HepG2 (cell line): ENCODE measurements at regions not wholly inside any gene's neighbourhood (a gene's known extent, or its start where the extent isn't known, plus 50 kb on each side); places are given as distances from the start of the nearest gene placed in this dataset.

ENCODE experiments used
- ATAC-seq: fragments of 200-7000 bp; cut with Tn5 transposase; 3 replicates; pipeline ENCODE4 v1.9.1; 2020; ENCODE audit warnings: mild to moderate bottlenecking, moderate library complexity
- BruUV-seq: library from RNA; stranded (reverse); fragments of 400-500 nt; replicated peaks from 2 replicates; lab custom pipeline; 2021; lab: Mats Ljungman, UMichigan
- CTCF ChIA-PET: fragments of 300-600 bp; formaldehyde crosslinking; extraction: SDS; loops from one replicate; lab custom pipeline; 2021; ENCODE audit warnings: low total read pairs, inconsistent platforms, low intra/inter-chr PET ratio; lab: Yijun Ruan, JAX
- POLR2A ChIA-PET: fragments of 350-600 bp; sonication (Branson Sonifier 250); formaldehyde crosslinking; loops from one replicate; lab custom pipeline; 2020; ENCODE audit warnings: antibody characterized with exemption, inconsistent platforms; lab: Yijun Ruan, JAX
- DNase-seq: peaks from one replicate; pipeline ENCODE4 v3.0.0-alpha.2; 2015; ENCODE audit warnings: low spot score
- FAIRE-seq: peaks from 3 replicates; lab custom pipeline; 2011; peaks lifted over from hg19 to GRCh38; lab: Jason Lieb, UNC
- H2AFZ ChIP-seq: one replicate; pipeline ENCODE4 v1.6.1; 2011; ENCODE audit warnings: low read length, inconsistent platforms
- H3K27ac ChIP-seq: fragments of 300-600 bp; 3 replicates; pipeline ENCODE4 v1.8.0; 2011; ENCODE audit warnings: mixed run types, mild to moderate bottlenecking, mixed read lengths, low read length, inconsistent platforms; ENCODE audit not compliant: insufficient read depth; ENCODE audit errors: extremely low read length
- H3K27me3 ChIP-seq, 2 experiments: fragments of 200-600 bp in 1 of 2; 2 replicates in 1 of 2; 3 replicates in 1 of 2; pipeline versions ENCODE4 v1.6.0 to v1.8.0; 2011; ENCODE audit warnings: low read length in 2 of 2, mild to moderate bottlenecking in 2 of 2, moderate library complexity in 2 of 2, inconsistent platforms in 1 of 2; ENCODE audit not compliant: insufficient read depth in 2 of 2, control insufficient read depth in 1 of 2
- H3K36me3 ChIP-seq, 2 experiments: fragments of 200-600 bp in 1 of 2; replicated peaks in 1 of 2; 2 replicates in 1 of 2; 3 replicates in 1 of 2; pipeline versions ENCODE4 v1.5.1 to v1.8.0; 2011; ENCODE audit warnings: low read length in 2 of 2, inconsistent platforms in 1 of 2; ENCODE audit not compliant: insufficient read depth in 2 of 2, control insufficient read depth in 1 of 2
- H3K4me1 ChIP-seq: 2 replicates; pipeline ENCODE4 v1.5.1; 2012; ENCODE audit warnings: low read length, inconsistent platforms; ENCODE audit not compliant: insufficient read depth
- H3K4me2 ChIP-seq: 2 replicates; pipeline ENCODE4 v1.6.0; 2011; ENCODE audit warnings: low read depth, low read length, inconsistent platforms
- H3K4me3 ChIP-seq, 3 experiments: fragments of 200-600 bp in 1 of 3; sonication (generic), shearing (Covaris generic) in 1 of 3; replicated peaks in 1 of 3; 2 replicates each; pipeline ENCODE4 v1.5.1; 2011 to 2016; ENCODE audit warnings: low read length in 3 of 3, inconsistent platforms in 2 of 3, low read depth in 2 of 3, mild to moderate bottlenecking in 2 of 3, control low read depth in 1 of 3, mixed read lengths in 1 of 3; ENCODE audit not compliant: insufficient read depth in 1 of 3
- H3K79me2 ChIP-seq: one replicate; pipeline ENCODE4 v1.6.1; 2011; ENCODE audit warnings: low read length, inconsistent platforms; ENCODE audit not compliant: insufficient read depth
- H3K9ac ChIP-seq: 2 replicates; pipeline ENCODE4 v1.6.0; 2011; ENCODE audit warnings: mild to moderate bottlenecking, low read depth, low read length, inconsistent platforms; ENCODE audit not compliant: insufficient read depth
- H3K9me3 ChIP-seq: 2 replicates; pipeline ENCODE4 v1.5.1; 2012; ENCODE audit warnings: mild to moderate bottlenecking, low read length
- H4K20me1 ChIP-seq: 2 replicates; pipeline ENCODE4 v1.6.0; 2011; ENCODE audit warnings: inconsistent platforms, mild to moderate bottlenecking, low read length, moderate library complexity; ENCODE audit not compliant: insufficient read depth
- BHLHE40 ChIP-seq: IDR thresholded peaks from 2 replicates; pipeline ENCODE4 v1.6.1; 2011; ENCODE audit warnings: low read length, improper control_type of control experiment
- CTCF ChIP-seq: sonication (generic); formaldehyde crosslinking; IDR thresholded peaks from 2 replicates; pipeline ENCODE4 v1.5.0; 2020; ENCODE audit warnings: mild to moderate bottlenecking, missing genetic modification reagents, moderate library complexity
- DZIP1 ChIP-seq: sonication (generic); formaldehyde crosslinking; IDR thresholded peaks from 2 replicates; pipeline ENCODE4 v1.5.0; 2020; ENCODE audit warnings: mild to moderate bottlenecking, missing genetic modification reagents
- KDM4B ChIP-seq: sonication (generic); formaldehyde crosslinking; IDR thresholded peaks from 2 replicates; pipeline ENCODE4 v1.4.0; 2020; ENCODE audit warnings: missing genetic modification reagents
- NR2C2 ChIP-seq: sonication (generic); formaldehyde crosslinking; IDR thresholded peaks from 2 replicates; pipeline ENCODE4 v1.4.0; 2020; ENCODE audit warnings: missing genetic modification reagents, mild to moderate bottlenecking, moderate library complexity, borderline replicate concordance
- PCBP2 ChIP-seq: fragments of 200-400 bp; formaldehyde crosslinking; optimal IDR thresholded peaks from 2 replicates; pipeline ENCODE3; 2018; ENCODE audit warnings: low read length, low read depth; ENCODE audit not compliant: poor library complexity, severe bottlenecking
- SNAPC2 ChIP-seq: sonication (generic); formaldehyde crosslinking; IDR thresholded peaks from 2 replicates; pipeline ENCODE4 v1.8.1; 2022; ENCODE audit warnings: mild to moderate bottlenecking, missing genetic modification reagents
- TMF1 ChIP-seq: sonication (generic); formaldehyde crosslinking; IDR thresholded peaks from 2 replicates; pipeline ENCODE4 v1.8.1; 2022; ENCODE audit warnings: low read depth, missing genetic modification reagents
- ZBTB38 ChIP-seq: sonication (generic); formaldehyde crosslinking; IDR thresholded peaks from 2 replicates; pipeline ENCODE4 v1.5.1; 2020; ENCODE audit warnings: mild to moderate bottlenecking, missing genetic modification reagents
- ZNF256 ChIP-seq: sonication (generic); formaldehyde crosslinking; conservative IDR thresholded peaks from 2 replicates; pipeline ENCODE4 v1.4.0; 2020; ENCODE audit warnings: missing genetic modification reagents
- WGBS: methylation state at CpG from one replicate; pipeline ENCODE4 v1.1.6; 2017; ENCODE audit warnings: low lambda C conversion rate; 5-methylcytosine and 5-hydroxymethylcytosine counted together
- in situ Hi-C: cut with HindIII; loops from 2 replicates; pipeline ENCODE4 v1.10.0; 2017; ENCODE audit warnings: low pct_unique_long_range_greater_than_20kb; ENCODE audit not compliant: extremely low pct_ligation_motif_present
- intact Hi-C: fragments of 100-400 bp; cut with micrococcal nuclease; formaldehyde crosslinking; loops from one replicate; pipeline ENCODE4 v1.10.0; 2022; ENCODE audit not compliant: unreplicated experiment

- no peak for TF ChIP-seq KDM4B (CRISPR knock-in tag)
These were observed 174.6 kb upstream of the GATB start (continued) for GRCh38 chr4:151935411-151935810.

DNA sequence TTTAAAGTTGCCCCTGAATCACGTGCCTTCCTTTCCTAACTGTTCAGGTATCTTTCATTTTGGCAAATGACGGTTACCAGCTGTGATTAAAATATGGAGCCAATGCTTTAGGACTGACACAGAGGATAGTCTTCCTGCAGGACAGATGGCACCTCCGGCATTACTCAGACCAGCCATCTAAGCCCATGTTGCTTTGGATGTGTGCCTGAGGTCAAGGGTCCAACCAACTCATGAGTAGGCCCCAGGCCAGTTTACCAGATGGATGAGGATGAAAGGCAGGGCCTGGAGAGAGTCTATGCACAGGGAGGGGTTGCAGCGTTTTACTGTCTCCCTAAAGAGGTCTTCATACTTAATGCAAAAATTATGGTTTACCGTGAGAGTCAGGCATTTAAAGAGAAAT, 174.0 kb upstream of the GATB start:
- H3K4me3 ChIP-seq = no peak overlapping the region
- H3K9ac ChIP-seq = no peak overlapping the region
- DNase-seq (no peak), FAIRE-seq (no peak), ATAC-seq (no peak)
- no peak overlapping the region for H3K27ac ChIP-seq
- H3K79me2 ChIP-seq = no peaks in the 10 kb centered on the region
- H3K27me3 ChIP-seq = no peaks in the 10 kb centered on the region; a peak in 1 of 5 replicates
- TF ChIP-seq CTCF (CRISPR knock-in tag) (no peak), TMF1 (no peak), ZNF256 (CRISPR knock-in tag) (no peak), PCBP2 (no peak), DZIP1 (CRISPR knock-in tag) (no peak), NR2C2 (no peak), ZBTB38 (CRISPR knock-in tag) (no peak), SNAPC2 (CRISPR knock-in tag) (no peak), BHLHE40 (no peak)
- no peak overlapping the region for H2AFZ ChIP-seq
- H4K20me1 ChIP-seq = no peaks in the 10 kb centered on the region
- intact Hi-C loops (no loop called here), in situ Hi-C loops (no loop called here)
- no TSS peak for BruUV-seq
- no peaks in the 10 kb centered on the region for H3K9me3 ChIP-seq
- POLR2A ChIA-PET = no interaction called here
- CTCF ChIA-PET = no interaction called here
- H3K36me3 ChIP-seq = no peaks in the 10 kb centered on the region
- no peaks in the 10 kb centered on the region for H3K4me1 ChIP-seq
- no peak overlapping the region for H3K4me2 ChIP-seq
- 2% methylated on average over 5 of the region's 5 CpGs for WGBS
